Adipose tissue (tissue), 3 donors: ENCODE measurements at regions not wholly inside any gene's neighbourhood (a gene's known extent, or its start where the extent isn't known, plus 50 kb on each side); places are given as distances from the start of the nearest gene placed in this dataset.
"Not testable (repeated sequence)": the region's sequence is repeated elsewhere in the genome, so short reads cannot be mapped to it uniquely, and the experiment has no call there.

Source experiments
- H3K27ac ChIP-seq: one replicate; pipeline ENCODE4 v1.5.1; 2013; ENCODE audit warnings: low read depth, low read length
- WGBS, 3 donors: extraction: QIAGEN DNeasy Blood & Tissue Kit; methylation state at CpG; one replicate each; pipeline ENCODE4 v1.1.7; 2013; 5-methylcytosine and 5-hydroxymethylcytosine counted together
- donor health status: healthy with polysubstance abuse.
- donor health status: Bipolar disorder and iron deficiency.
- donor health status: healthy.

DNA sequence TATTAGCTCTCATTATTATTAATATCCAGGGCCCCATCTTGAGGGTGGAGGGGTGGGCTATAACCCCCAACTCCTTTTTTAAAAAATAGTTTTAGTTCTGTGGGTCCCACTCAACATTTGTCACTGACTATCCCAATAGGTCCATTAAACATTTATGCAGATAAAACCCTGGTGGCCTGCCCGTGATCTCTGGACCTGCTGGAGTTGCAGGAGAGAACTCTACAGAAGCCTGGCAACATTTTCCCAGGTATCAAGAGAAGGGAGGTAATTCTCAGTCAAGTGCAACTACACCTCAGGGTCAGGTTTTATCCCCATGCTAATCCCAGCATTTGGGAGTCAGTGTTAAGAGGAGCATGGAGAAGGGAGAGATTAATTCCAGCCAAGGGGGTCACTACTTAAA is 264.4 kb upstream of the PROK2 start:
- WGBS, 3 donors, result 61 to 100% (median 90%) methylated on average over 1 of the region's 1 CpG
- H3K27ac ChIP-seq, result no peak overlapping the region

DNA sequence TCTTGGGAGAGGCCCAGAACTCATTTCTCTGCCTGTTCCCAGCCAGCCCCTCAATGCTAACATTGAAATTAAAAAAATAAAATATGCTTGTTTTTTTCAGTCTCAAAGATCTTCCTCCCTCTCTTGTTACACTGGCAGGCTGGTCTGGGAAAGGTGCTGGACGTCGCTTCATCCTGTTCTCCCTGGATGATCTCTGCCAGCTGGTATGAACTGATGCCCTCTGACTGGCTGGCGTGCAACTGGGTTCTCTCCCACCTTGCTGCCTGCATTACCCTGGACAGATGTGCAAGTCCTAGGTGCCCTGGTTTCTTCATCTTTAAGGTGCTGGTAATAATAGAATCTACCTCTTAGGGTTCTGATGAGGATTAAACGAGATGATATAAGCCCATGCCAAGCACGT is 263.9 kb upstream of the PROK2 start:
- 82 to 87% (median 83%) methylated on average over 5 of the region's 5 CpGs for WGBS, 3 donors
- H3K27ac ChIP-seq, result no peak overlapping the region

DNA sequence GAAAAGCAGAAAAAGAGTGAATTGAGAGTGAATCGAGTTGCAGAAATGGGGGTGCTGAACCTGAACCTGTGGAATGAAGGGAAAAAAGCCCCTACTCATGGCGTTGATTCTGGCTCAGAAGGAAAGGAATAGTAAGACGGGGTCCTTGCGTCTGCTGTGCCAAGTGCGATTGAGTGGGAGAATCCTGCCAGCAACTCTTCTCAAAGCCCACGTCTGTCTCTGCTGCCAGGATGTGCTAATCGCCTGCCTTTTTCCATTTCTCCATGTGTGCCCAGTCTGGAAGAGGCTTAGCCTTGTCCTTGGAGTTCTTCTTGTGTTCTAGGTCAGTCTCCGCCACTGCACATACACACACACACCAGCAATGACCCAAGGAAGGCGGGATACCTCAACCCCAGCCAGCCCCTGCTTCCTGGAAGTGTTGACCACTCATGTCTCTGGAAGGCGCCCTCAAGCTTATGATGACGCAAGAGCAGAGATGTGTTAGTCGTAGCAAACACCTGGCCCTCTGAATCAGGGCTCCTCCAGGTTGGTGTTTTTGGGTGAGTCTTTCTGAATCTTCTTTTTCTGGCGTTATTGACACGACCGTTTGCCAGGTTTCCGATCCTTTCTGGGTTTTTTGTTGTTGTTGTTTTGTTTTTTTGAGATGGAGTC is 262.4 kb upstream of the PROK2 start:
- 89 to 91% (median 90%) methylated on average over 16 of the region's 16 CpGs for WGBS, 3 donors
- H3K27ac ChIP-seq, result no peak overlapping the region

DNA sequence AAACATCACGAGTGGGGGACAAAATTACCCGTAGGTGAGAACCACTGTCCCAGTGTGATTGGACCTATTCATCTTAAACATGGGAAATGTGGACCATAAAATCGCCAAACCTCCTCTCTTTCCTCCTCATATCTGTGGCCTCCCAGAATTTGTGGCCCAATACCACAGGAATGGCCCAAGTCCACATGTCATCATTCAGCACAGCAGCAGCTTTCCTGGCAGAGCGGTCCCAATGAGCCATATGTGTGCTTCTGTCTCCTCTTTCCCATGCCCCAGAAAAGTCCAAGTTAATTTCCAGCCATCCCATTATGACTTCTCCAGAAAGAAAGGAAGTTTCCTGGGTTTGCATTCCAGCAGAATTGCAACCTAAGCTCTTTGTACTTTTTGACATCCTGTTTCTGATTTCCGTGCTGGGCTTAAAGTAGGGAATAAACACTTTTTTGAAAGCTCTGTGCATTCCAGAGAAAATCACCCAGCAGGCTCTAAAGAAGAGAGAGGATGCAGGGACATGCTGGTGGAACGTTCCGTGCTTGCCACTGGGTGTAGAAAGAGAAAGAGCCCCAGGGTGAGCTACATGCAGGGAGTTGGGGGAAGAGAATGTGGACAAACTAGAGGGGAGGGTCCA is 259.4 kb upstream of the PROK2 start:
- 69 to 76% (median 75%) methylated on average over 7 of the region's 7 CpGs for WGBS, 3 donors

DNA sequence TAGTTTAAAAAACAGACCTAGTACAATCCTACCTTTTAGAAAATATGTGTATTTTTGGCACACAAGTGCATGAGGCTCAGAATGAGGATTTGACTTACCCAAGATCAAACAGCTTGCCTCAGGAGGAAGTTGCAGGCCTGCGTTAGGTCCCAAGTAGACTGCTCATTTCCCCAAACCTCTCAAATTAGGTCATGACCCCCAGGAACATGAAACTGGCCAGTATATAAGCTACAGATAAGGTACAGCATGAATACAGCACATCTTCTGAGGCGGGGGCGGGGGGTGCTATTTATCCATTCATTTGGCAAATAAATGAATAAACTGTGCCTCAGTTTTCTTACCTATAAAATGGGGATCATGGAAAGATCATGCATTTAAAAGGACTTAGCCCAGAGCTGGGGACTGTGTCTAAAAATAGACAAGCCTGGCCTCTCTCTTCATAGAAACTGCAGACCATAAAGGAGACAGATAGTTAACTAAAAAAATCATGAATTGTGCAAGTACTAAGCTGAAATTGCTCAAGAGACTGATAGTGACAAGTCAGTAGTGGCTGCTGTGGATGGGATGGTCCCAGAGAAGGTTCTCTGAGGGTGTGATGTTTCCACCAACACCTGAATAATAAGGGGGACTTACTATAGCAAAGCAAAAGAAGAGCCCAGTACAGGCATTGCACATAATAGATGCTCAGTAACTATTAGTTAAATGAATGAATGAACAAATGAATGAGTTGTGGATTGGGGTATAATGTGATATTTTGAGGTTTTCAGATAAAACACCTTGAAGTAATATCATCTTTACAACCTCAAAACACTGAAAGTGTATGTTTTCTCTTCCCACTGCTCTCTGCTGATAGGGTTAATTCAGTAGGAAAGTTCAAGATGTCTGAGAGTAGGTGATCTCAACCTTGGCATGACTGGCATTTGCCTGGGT is 258.5 kb upstream of the PROK2 start:
- H3K27ac ChIP-seq, result no peak overlapping the region
- WGBS, 3 donors, result 75 to 89% (median 81%) methylated on average over 3 of the region's 3 CpGs

More for the DNA sequence above, 259.4 kb upstream of the PROK2 start:
- H3K27ac ChIP-seq, result no peak overlapping the region

DNA sequence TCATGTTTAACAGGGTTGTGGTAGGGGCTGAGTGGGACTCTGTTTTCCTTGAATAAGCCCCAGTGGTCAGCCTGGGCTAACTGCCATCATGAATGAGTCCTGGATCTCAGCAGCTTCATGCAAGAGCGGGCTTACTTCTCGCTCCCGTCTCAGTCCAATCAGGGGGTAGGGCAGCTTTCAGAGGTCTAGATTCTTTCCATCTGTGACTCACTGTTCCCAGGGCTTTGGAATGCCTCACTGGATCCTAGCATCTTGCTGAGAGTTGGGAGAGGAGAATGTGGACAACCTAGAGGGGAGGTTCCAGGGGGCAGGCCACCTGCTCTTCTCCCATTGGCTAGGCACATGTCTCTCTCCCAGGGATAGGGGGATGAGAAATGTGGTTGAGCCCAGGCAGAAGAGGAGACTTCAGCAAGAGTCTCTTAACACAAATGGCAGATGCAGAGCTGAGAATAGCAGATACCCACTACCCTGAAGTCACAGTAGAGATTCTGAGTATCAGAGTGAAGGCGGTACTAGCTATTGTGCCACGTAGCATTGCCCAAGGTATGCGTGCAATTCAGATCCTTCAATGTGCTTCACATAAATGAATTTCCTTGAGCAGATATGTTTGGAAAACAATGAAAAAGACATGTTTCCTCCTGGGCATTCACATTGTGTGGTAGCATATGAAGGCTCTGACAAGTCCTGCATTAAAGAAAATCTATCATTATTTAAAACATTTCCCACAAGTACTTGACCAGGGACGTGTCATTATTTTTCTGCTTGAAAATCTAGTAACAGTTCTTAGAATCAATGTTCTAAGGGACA is 257.7 kb upstream of the PROK2 start:
- H3K27ac ChIP-seq, result no peak overlapping the region
- WGBS, 3 donors, result 80 to 84% (median 81%) methylated on average over 7 of the region's 7 CpGs

DNA sequence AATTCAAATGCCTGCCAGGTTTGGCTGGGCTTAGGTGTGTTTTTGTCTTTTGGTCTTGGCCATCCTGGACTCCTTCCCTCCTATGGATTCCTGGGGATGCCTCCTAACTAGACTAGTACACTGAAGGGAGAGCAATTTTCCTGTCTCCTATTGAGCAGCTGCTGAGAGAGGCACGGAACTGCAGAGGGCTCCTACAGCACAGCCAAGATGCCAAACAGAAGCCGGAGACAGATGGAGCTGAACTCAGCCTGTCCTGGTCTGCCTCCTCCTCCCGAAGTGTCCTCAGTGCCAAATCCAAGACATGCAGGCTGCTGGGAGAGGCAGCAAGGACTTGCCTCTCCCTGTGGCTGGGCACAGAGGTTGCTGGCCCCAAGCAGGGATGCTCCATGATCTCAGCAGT is 256.6 kb upstream of the PROK2 start:
- 50 to 58% (median 56%) methylated on average over 3 of the region's 3 CpGs for WGBS, 3 donors
- no peak overlapping the region for H3K27ac ChIP-seq

DNA sequence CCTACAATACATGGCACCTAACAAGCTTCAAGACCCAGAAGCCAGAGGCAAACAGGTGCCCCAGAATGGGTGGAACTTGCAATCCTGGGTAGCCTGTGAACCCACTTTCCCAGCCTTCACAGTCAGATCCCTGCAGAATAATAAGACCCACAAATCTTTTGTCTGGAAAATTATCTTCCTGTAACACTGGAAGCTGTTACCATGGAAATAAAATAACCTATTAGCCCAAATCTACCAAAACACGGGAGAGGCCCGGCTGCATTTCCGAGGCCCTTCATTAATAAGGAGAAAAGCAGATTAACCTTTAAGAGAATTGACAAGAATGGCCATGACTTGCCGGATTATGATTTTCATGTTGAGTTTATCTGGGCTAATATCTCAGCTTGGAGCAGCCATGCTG is 256.1 kb upstream of the PROK2 start:
- H3K27ac ChIP-seq, result no peak overlapping the region
- 72 to 78% (median 72%) methylated on average over 4 of the region's 4 CpGs for whole genome bisulfite sequencing, 3 donors

DNA sequence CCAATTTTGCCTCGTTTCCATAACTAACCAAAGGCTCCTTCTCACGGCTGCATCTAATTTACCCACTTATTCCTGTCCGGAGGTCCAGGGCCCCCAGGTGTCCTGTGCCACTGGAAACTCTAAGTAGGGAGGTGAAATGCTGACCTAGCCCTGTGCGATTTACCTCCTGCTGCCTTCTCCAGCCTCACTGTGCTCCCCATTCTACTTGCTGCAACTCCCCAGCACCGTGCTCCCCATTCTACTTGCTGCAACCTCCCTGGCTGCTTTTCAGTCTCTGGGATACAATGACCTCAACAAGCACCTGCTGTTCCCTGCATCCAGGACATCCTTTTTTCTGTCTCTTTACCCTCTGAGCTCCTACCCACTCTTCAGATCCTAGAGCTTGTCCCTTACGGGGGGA is 254.7 kb upstream of the PROK2 start:
- H3K27ac ChIP-seq, result no peak overlapping the region
- 83 to 96% (median 95%) methylated on average over 6 of the region's 6 CpGs for WGBS, 3 donors

DNA sequence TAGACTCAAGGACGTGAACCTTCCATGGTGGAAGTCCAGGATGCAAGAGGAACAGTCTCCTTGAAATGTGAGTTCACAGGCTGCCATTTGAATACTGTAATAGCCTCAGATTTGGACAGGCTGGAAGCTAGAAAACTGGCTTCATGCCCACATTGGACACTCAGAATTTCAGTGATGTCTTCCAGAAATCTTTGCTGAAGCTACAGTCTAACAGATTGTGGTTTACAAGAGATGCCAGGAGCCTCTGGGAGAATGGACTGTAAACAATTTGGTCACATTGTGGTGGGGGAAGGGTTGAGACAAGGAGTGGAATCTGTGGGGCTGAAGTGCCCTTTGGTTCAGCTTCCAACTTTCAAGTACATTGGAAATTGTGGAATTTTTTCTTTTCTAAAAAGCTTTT is 252.0 kb upstream of the PROK2 start:
- WGBS, 3 donors, result 63 to 70% (median 68%) methylated on average over 1 of the region's 1 CpG
- no peak overlapping the region for H3K27ac ChIP-seq

DNA sequence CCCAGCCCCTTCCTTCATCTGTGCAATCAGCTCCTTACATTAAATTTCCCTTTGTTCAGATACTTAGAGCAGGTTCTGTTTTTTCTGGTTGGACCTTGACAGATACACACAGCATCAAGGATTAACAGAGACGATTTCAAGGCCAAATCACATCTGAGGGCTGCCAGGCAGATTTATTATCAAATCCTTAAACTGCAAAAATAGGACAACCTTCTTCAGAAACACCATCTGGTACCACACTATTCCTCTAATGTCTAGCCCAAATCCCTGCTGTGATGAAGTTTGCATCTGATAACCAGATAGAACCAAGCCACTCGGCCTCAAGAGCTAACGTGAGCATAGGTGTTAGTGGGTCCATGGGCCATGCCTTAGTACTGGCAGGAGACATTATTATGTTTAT is 250.7 kb upstream of the PROK2 start:
- H3K27ac ChIP-seq, result no peak overlapping the region
- WGBS, 3 donors, result 73 to 94% (median 94%) methylated on average over 3 of the region's 3 CpGs

DNA sequence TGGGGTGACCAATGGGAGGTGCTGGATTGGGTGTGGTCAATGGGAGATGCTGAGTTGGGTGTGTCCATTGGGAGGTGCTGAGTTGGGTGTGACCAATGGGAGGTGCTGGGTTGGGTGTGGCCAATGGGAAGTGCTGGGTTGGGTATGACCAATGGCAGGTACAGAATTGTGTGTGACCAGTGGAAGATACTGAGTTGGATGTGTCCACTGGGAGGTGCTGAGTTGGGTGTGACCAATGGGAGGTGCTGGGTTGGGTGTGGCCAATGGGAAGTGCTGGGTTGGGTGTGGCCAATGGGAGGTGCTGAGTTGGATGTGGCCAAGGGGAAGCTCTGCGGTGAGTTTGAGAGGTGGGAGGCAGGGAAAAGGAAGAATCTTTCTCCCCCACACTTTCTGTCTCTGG is 250.0 kb upstream of the PROK2 start:
- WGBS, 3 donors, result 74 to 82% (median 80%) methylated on average over 1 of the region's 1 CpG
- H3K27ac ChIP-seq, result no peak overlapping the region

DNA sequence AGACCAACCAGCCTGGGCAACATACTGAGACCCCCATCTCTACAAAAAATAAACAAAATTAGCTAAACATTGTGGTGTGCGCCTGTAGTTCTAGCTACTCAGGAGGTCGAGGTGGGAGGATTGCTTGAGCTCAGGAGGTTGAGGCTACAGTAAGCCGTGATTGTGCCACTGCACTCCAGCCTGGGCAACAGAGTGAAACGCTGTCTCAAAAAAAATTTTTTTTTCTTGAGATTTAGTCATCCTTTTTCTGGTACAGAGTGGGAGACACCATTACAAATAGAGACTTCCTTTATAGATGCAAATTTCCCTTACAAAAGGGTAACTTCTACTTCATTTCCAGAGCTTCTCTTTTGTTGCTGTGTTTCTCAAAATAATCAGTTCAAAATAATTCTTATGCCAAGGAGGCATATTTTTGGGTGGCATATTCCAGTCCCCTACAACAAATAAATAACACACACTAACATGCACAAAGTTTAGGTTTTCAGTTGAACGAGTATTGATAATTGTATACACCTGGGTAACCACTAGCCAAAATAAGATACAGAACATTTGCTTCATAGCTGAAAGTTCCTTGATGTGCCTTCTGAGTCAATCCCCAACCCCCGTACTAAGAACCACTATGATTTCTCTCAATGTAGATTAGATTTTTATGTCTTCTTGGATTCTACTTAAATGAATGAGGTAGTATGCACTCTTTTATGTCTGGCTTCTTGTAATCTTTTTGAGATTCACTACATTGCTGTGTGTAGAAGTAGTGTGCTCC is 248.9 kb upstream of the PROK2 start:
- H3K27ac ChIP-seq, result no peak overlapping the region
- 86 to 91% (median 88%) methylated on average over 6 of the region's 6 CpGs for WGBS, 3 donors

DNA sequence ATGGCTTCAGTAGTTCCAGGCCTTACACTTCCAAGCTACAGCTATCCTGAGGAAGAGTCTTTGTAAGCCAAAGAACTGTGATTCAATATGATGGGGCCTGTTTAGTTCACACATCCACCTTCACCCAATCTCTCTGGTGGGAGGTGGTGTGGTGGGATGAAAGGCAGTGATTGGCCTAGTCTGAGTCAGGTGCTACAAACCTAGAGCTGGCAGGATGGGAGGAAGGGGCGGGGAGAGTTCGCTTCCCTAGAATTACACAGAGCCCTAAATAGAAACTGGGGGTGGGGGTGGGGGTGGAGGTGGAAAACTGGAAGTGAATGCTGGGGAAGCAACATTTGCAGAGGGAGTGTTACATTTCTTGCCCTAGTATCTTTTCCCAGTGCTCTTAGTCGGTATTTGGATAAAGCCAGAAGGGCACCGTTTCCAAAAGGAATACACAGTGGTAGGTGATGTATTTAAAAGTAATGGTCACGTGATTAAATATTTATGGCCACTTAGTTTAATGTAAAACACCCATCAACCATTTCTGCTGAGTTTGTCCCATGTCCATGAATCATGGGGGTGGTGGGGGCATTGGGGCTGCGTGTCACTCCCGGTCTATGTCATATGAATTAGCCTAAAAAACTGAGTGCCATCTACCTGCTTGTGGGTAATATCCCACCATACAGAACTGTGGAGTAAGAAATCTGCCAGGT is 247.6 kb upstream of the PROK2 start:
- 79 to 84% (median 82%) methylated on average over 7 of the region's 7 CpGs for WGBS, 3 donors
- no peak overlapping the region for H3K27ac ChIP-seq

DNA sequence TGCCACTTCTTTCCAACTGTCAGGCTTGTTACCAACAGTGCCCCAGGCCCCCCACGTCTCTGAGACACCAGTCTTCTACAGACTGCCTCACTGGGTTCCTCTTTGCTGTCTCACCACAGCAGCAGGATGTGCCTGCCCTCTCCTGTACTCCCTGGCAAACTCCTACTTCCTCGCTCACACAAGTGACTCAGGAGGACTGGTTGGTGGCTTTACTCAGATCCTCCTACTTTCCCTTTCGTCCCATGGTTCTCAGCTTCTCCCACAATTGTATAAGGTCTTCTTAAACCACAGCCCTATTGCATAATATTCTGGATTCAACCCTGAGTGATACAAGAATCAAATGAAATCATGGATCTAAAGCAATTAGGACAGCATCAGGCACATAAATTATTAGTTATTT is 246.6 kb upstream of the PROK2 start:
- WGBS, 3 donors, result 47 to 82% (median 60%) methylated on average over 3 of the region's 3 CpGs
- H3K27ac ChIP-seq, result no peak overlapping the region

DNA sequence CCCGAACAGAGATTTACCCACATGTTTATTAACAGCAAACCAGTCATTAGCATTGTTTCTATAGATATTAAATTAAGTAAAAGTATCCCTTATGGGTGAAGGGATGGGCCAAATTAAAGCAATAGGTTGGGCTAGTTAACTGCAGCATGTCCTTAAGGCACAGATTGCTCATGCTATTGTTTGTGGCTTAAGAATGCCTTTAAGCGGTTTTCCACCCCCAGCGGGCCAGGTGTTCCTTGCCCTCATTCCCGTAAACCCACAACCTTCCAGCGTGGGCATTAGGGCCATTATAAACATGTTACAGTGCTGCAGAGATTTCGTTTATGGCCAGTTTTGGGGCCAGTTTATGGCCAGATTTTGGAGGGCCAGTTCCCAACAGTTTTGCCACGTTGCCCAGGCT is 245.3 kb upstream of the PROK2 start:
- H3K27ac ChIP-seq, result not testable (repeated sequence)
- 84 to 93% (median 90%) methylated on average over 7 of the region's 7 CpGs for WGBS, 3 donors

DNA sequence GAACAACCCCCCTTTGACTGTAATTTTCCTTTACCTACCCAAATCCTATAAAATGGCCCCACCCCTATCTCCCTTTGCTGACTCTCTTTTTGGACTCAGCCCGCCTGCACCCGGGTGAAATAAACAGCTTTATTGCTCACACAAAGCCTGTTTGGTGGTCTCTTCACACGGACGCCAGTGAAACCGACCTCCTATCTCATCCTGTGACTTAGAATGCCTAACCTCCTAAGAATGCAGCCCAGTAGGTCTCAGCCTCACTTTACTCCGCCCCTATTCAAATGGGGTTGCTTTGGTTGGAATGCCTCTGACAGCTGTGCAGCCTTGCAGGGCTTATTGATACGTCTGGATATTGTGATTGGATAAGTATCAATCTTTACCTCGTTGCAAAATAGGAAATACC is 243.8 kb upstream of the PROK2 start:
- 50 to 78% (median 77%) methylated on average over 8 of the region's 8 CpGs for WGBS, 3 donors
- not testable (repeated sequence) for H3K27ac ChIP-seq
